Lung (tissue), 11 donors: ENCODE measurements at regions not wholly inside any gene's neighbourhood (a gene's known extent, or its start where the extent isn't known, plus 50 kb on each side); places are given as distances from the start of the nearest gene placed in this dataset.

Experiments used
- ATAC-seq: fragments of 200-7000 bp; cut with Tn5 transposase; one replicate; pipeline ENCODE4 v1.9.1; 2020; ENCODE audit warnings: moderate number of reproducible peaks; ENCODE audit not compliant: insufficient read depth, low FRiP score
- DNase-seq, 3 donors: peaks; one replicate each; pipeline ENCODE4 v3.0.0-alpha.2; 2013 to 2017
- H3K27ac ChIP-seq, 2 donors: one replicate each; pipeline ENCODE4 v1.5.1; 2013; ENCODE audit warnings: mild to moderate bottlenecking in 2 of 2, moderate library complexity in 2 of 2, control low read depth in 1 of 2, inconsistent platforms in 1 of 2, low read depth in 1 of 2, low read length in 1 of 2
- H3K27me3 ChIP-seq, 3 donors: one replicate each; pipeline ENCODE4 v1.5.1; 2013; ENCODE audit warnings: low read length in 2 of 3; ENCODE audit not compliant: control insufficient read depth in 3 of 3, insufficient read depth in 3 of 3
- H3K36me3 ChIP-seq, 4 donors: one replicate each; pipeline ENCODE4 v1.5.1; 2013; ENCODE audit warnings: low read length in 4 of 4, mild to moderate bottlenecking in 1 of 4, moderate library complexity in 1 of 4; ENCODE audit not compliant: control insufficient read depth in 4 of 4, insufficient read depth in 4 of 4
- H3K4me1 ChIP-seq, 5 donors: one replicate each; pipeline ENCODE4 v1.5.1; 2013; ENCODE audit warnings: low read length in 5 of 5, mild to moderate bottlenecking in 2 of 5, moderate library complexity in 1 of 5; ENCODE audit not compliant: control insufficient read depth in 5 of 5, insufficient read depth in 5 of 5
- H3K4me3 ChIP-seq: one replicate; pipeline ENCODE4 v1.5.1; 2013; ENCODE audit warnings: mild to moderate bottlenecking, control low read depth, moderate library complexity
- H3K9ac ChIP-seq, 2 donors: one replicate each; pipeline ENCODE4 v1.5.1; 2013; ENCODE audit warnings: low read length in 2 of 2, control low read depth in 1 of 2; ENCODE audit not compliant: insufficient read depth in 1 of 2
- H3K9me3 ChIP-seq, 4 donors: one replicate each; pipeline ENCODE4 v1.5.1; 2013; ENCODE audit warnings: low read length in 3 of 4, mild to moderate bottlenecking in 1 of 4, moderate library complexity in 1 of 4; ENCODE audit not compliant: control insufficient read depth in 4 of 4, insufficient read depth in 3 of 4
- WGBS, 2 donors: extraction: QIAGEN DNeasy Blood & Tissue Kit; methylation state at CpG; one replicate each; pipeline ENCODE4 v1.1.7; 2013; 5-methylcytosine and 5-hydroxymethylcytosine counted together
- TF ChIP-seq, protein P1 (sequence below): IDR thresholded peaks from 2 replicates; pipeline ENCODE4 v1.5.1; 2012; ENCODE audit warnings: mild to moderate bottlenecking; ENCODE audit errors: control extremely low read depth, extremely low read depth
- donor health status: control.
- donor health status: control.
- donor health status: Bipolar disorder and iron deficiency.
- donor health status: healthy.
- donor health status: DM: yes; HTN: yes; CAD: no.

DNA sequence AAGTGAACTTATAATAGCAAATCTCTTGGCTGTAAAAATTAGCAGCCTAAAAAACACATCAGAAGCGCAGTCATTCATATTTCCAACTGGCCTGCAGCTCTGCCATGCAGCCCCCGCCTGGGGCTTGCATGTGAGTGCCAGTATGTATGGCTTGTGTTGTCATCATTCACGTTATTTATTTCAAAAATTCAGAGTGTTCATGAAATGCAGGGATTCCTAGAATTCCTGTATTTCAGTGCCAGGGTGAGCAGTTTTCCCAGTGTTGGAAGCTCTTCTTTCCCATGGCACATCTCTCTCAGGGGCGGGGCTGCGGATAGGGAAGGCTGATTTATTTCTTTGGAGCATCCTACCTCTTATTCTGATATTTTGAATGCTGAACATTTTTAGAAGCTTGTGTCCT lies 234.6 kb downstream of the FGF9 start:
- Histone ChIP-seq H3K4me3 (no peak overlapping the region), H3K27me3 (no peaks in the 10 kb centered on the region), H3K9me3 (peaks cover 0 to 3% (median 0%) of the 10 kb centered on the region in 4 donors), H3K36me3 (no peaks in the 10 kb centered on the region), H3K9ac (no peak overlapping the region), H3K27ac (no peak overlapping the region), H3K4me1 (peaks cover 0 to 19% (median 0%) of the 10 kb centered on the region in 5 donors)
- TF ChIP-seq, protein P1, sequence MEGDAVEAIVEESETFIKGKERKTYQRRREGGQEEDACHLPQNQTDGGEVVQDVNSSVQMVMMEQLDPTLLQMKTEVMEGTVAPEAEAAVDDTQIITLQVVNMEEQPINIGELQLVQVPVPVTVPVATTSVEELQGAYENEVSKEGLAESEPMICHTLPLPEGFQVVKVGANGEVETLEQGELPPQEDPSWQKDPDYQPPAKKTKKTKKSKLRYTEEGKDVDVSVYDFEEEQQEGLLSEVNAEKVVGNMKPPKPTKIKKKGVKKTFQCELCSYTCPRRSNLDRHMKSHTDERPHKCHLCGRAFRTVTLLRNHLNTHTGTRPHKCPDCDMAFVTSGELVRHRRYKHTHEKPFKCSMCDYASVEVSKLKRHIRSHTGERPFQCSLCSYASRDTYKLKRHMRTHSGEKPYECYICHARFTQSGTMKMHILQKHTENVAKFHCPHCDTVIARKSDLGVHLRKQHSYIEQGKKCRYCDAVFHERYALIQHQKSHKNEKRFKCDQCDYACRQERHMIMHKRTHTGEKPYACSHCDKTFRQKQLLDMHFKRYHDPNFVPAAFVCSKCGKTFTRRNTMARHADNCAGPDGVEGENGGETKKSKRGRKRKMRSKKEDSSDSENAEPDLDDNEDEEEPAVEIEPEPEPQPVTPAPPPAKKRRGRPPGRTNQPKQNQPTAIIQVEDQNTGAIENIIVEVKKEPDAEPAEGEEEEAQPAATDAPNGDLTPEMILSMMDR = no peak
- ATAC-seq (no peak), DNase-seq (no peak)
- WGBS, 2 donors = 80 to 82% methylated on average over 5 of the region's 5 CpGs

DNA sequence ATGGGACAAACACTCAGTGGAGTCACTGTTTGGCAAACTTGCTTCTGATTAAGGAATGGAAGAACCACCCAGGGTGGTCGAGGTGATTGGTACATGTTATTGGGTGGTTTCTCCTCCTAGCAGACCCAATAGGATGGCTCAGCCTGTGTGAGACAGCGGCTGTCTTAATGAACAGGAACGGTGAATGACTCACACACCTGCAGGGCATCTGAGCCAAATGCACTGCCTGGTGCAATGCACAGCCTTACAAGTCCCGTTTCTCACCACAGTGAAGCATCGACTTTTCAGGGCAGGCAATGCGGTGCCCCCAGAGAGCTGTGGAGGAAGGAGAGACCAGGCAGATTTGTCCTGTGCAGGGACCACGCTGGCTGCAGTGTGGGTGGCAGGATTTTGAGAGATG lies 238.5 kb downstream of the FGF9 start:
- DNase-seq (no peak), ATAC-seq (no peak)
- Histone ChIP-seq H3K27me3 (no peaks in the 10 kb centered on the region), H3K4me3 (no peak overlapping the region), H3K27ac (no peak overlapping the region), H3K9ac (no peak overlapping the region), H3K9me3 (peaks cover 0 to 3% (median 0%) of the 10 kb centered on the region in 4 donors), H3K4me1 (no peaks in the 10 kb centered on the region), H3K36me3 (no peaks in the 10 kb centered on the region)
- TF ChIP-seq, protein P1 = no peak
- 76 to 77% methylated on average over 7 of the region's 7 CpGs for WGBS, 2 donors

DNA sequence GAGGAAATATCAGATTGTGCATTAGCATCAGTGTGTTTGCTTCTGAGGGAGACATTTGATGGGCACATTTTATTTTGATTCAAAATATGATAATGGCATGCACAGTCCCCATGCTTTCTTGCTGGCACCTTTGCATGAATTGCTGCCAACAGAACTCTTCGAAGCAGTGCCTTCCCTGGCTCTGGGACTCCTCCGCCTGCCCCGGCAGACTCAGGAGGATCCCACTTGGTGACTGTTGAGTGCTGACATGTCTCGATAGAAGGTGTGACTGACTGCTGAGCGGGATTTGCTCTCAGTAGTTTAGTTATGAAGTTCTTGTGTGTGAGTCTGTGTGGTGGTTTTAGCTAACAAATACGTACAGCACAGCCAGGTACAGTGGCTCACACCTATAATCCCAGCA lies 239.7 kb downstream of the FGF9 start:
- WGBS, 2 donors = 84 to 92% methylated on average over 6 of the region's 6 CpGs
- Histone ChIP-seq H3K36me3 (no peaks in the 10 kb centered on the region), H3K4me1 (no peaks in the 10 kb centered on the region), H3K9me3 (peaks cover 0 to 3% (median 0%) of the 10 kb centered on the region in 4 donors), H3K27ac (no peak overlapping the region), H3K4me3 (no peak overlapping the region), H3K27me3 (no peaks in the 10 kb centered on the region), H3K9ac (no peak overlapping the region)
- TF ChIP-seq, protein P1 = no peak
- DNase-seq = no peak
- ATAC-seq = no peak

DNA sequence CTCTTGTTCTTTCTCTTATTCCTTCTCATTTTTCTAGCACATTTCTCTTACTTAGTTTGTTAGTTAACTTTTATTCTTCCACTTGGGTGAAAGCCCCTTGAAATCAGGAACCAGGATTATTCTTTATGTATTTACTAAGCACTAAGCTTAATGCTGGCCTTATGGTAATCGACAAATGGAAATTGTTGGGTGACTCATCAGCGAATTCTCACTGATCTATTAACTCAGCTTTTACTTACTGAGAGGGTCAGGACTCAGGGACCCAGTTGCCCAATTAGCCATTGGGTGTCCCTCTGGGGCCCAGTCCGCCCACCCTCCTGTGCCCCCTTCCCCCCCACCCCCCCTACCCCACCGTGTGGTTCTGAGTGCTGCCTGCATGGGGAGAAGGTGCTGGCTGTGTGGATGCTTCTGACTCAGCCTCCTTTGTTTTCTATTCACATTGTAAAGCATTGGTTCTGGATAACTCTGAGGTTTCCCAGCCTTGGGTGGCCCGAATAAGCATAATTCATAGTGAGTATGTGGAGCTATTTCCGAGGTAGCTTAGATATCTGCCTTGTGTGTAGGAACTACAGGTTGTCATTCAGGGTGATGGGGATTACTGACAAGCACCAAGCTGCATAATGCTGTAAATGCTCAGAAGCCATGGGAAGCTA lies 240.9 kb downstream of the FGF9 start:
- WGBS, 2 donors = 69 to 76% methylated on average over 6 of the region's 6 CpGs

More for the DNA sequence above, 240.9 kb downstream of the FGF9 start:
- no peaks in the 10 kb centered on the region for H3K36me3 ChIP-seq
- DNase-seq (no peak), ATAC-seq (no peak)
- H3K27me3 ChIP-seq = no peaks in the 10 kb centered on the region
- no peaks in the 10 kb centered on the region for H3K4me1 ChIP-seq
- TF ChIP-seq, protein P1 = no peak
- no peak overlapping the region for H3K9ac ChIP-seq
- no peak overlapping the region for H3K4me3 ChIP-seq
- peaks cover 0 to 3% (median 0%) of the 10 kb centered on the region in 4 donors for H3K9me3 ChIP-seq
- no peak overlapping the region for H3K27ac ChIP-seq
